ENCODE measurements at regions not wholly inside any gene's neighbourhood (a gene's known extent, or its start where the extent isn't known, plus 50 kb on each side); places are given as distances from the start of the nearest gene placed in this dataset.
A peak's percentile ranks its signal among the peaks of the same experiment; 100 is the strongest.

DNA sequence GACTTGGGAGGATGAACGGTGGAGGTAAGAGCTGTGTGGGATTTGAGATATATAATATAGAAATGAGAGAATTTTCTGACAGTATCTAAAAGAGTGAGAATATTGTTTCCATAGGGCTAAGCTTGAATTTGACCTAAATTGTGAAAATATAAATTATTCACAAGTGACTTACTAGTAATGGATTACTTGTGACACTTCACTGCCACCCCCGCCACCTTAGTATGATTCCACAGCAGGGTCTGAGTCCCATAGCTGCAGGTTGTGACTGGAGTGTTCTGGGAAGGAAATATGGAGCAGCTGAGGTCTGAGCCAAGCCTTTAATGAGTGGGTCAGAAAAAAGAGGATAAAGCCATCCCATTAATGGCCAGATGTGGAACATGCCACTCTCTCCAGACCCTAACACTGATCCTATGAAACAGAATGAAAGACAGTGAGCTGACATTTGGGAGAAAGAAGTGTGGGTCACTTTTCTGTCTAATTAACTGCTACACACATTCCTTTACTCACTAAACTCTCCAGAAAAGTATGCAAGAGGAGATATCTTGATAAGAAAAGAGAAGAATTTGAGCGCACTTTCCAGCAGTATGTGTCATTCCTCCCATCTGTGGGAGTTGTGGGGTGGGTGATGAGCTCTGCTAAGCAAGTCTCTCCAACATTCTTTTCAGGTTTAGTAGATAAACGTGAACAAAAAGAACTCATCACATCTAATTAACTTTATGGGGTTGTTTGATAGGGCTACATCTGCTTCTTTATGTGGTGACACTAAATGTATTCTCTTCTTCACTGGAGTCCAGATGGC is 1193.4 kb downstream of the SORCS3 start:
- in situ Hi-C loops (cut with HindIII; ENCODE audit: low pct_unique_long_range_greater_than_20kb, low sequenced_read_pairs), result no loop called here
- no peak for TF ChIP-seq JUND (IDR thresholded peaks at IDR 0.05; ENCODE audit: low read depth)
- no peak for DNase-seq (ENCODE audit: low read depth in 1 of 2, low spot score in 1 of 2)

DNA sequence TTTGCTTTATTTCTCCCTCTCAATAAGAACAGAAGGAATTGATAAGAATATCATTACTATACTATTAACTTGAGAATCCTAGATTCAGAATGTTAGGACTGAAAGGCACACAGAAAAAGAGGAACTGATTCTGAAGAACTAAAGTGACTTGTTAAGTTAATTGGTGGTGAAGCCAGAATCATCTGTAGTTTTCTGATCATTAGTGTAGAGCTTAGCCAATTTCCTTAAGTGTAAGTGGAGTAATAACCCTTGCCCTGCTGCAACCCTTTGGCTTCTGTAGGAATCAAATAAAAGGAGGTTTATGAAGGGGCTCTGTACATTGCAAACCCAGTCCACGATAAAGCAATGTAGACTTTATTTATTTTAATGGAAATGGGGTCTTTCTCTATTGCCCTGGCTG is 1186.0 kb downstream of the SORCS3 start:
- in situ Hi-C loops (cut with HindIII; ENCODE audit: low pct_unique_long_range_greater_than_20kb, low sequenced_read_pairs), result no loop called here
- no peak for DNase-seq (ENCODE audit: low read depth in 1 of 2, low spot score in 1 of 2)
- no peak for TF ChIP-seq JUND (IDR thresholded peaks at IDR 0.05; ENCODE audit: low read depth)

DNA sequence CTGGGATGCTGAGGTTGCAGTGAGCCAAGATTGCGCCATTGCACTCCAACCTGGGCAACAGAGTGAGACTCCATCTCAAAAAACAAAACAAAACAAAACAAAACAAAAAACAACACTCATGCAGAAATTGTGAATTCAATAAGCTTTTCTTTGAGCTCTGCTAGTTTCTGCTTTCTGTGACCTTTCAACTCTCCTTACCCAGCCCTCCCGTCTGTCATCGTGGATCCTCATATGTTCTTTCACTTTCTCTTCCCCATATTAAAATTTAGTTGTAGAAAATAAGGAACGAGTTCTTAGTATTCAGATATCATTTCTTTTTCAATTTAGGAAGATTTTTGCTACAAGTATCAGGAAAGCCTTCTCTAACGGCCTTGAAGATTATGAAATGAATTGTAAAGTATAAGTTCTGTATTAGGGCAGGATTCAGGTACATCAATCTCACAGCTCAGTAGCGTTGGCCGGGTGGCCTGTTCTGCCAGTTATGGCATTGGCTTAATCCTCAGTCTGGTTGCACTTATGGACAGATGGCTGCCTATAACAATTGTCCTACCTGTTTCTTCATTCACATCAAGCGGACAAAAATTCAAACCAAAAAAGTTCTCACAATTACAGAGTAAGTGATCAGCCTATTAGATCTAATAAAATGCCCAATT is 1167.0 kb downstream of the SORCS3 start:
- DNase-seq (ENCODE audit: low read depth in 1 of 2, low spot score in 1 of 2), result no peak
- TF ChIP-seq JUND (IDR thresholded peaks at IDR 0.05; ENCODE audit: low read depth), result no peak
- in situ Hi-C loops (cut with HindIII; ENCODE audit: low pct_unique_long_range_greater_than_20kb, low sequenced_read_pairs), result no loop called here

DNA sequence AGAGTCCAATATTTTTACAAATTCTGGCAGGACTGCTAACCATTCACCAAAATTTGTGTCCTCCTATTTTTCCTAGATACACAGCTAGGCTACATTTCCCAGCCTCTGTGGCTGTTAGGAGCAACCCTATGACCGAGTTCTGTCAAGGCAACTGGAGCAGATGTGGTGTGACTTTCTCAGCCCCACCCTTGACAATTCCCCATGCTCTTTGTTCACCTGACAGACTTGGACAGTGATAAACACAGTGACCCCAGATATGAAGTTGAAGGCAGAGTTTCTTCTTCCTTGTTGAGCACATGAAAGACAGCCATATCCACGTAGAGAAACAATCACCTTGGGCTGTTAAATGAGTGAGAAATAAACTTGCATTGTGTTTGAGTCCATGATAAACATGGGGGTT is 1162.1 kb downstream of the SORCS3 start:
- TF ChIP-seq JUND (IDR thresholded peaks at IDR 0.05; ENCODE audit: low read depth), result no peak
- in situ Hi-C loops (cut with HindIII; ENCODE audit: low pct_unique_long_range_greater_than_20kb, low sequenced_read_pairs), result no loop called here
- no peak for DNase-seq (ENCODE audit: low read depth in 1 of 2, low spot score in 1 of 2)

DNA sequence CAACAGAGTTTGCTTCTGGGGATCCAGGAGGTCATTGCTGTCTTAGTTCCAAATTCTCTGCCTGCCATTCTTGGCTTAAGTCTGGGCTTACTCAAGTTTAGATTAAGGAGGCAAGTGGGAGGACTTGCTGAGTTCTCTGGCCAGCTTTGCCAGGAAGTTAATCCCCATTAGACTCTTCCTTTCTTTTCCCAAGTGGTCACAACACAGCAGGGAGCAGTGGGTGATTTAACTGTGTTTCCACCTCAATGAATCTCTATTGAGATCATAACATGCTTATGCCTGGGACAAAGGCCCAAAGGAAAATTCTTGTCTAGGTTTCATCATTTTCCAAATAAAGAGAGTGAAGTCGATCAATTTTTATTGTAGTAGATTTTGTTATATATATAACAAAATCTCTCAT is 1159.6 kb downstream of the SORCS3 start:
- DNase-seq (ENCODE audit: low read depth in 1 of 2, low spot score in 1 of 2), result no peak
- in situ Hi-C loops (cut with HindIII; ENCODE audit: low pct_unique_long_range_greater_than_20kb, low sequenced_read_pairs), result no loop called here
- no peak for TF ChIP-seq JUND (IDR thresholded peaks at IDR 0.05; ENCODE audit: low read depth)

DNA sequence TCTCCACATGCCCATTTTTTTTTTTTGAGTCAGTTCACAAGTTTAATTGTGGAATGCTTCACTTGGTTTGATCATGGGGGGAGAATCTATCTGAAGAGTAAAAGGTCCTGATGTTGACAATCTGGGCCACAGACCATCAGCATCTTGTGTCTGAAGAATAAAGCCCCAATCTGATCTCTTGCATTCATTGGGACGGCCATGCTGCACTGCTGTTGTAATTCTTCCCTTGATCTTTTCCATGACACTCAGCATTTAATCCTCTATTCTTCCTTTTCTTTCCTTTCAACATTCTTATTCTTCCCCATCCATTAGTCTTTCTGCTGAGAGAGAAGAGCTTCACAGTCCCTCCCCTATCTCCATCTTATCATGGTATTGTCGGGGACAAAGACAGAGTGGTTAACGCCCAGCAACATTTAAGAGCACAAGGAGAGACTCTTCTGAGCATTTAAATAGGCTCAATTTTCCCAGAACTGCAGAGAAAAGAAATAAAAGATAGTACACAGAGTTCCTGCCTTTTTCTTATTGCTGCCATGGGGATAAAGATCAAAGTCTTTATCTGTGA is 1157.3 kb downstream of the SORCS3 start:
- in situ Hi-C loops (cut with HindIII; ENCODE audit: low pct_unique_long_range_greater_than_20kb, low sequenced_read_pairs), result no loop called here
- DNase-seq (ENCODE audit: low read depth in 1 of 2, low spot score in 1 of 2), result no peak
- no peak for TF ChIP-seq JUND (IDR thresholded peaks at IDR 0.05; ENCODE audit: low read depth)

DNA sequence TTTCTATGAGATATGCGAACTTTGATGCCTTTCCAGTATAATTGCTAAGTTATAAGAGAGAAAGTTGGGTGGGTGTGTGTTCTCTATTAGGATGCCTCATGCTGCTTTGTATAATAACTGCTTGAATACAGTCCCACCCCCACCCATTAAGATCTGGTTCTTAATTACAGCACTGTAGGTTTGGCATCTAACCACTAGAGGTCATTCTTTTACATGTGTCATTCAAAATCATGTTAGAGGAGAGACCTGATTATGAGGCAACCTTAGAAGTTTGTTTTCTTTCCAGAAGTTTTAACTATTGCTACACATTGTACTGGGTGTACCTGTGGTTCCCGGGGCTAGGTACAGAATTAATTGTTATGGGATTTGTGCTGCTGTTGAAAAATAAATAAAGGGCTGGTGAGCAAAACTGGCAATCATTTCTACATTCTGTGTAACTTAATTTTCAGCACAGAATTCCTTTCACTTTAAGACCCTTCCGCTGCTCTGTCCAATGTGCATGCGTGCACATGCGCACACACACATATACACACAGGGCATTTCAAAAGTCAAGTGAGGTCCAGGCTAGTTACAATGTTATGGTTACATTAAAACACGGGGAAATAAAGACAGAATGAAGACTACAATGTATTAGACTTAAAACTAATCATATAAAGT is 1156.3 kb downstream of the SORCS3 start:
- in situ Hi-C loops (cut with HindIII; ENCODE audit: low pct_unique_long_range_greater_than_20kb, low sequenced_read_pairs), result no loop called here
- TF ChIP-seq JUND (IDR thresholded peaks at IDR 0.05; ENCODE audit: low read depth), result no peak
- peak; percentile 4 to 53 for DNase-seq (ENCODE audit: low read depth in 1 of 2, low spot score in 1 of 2)

DNA sequence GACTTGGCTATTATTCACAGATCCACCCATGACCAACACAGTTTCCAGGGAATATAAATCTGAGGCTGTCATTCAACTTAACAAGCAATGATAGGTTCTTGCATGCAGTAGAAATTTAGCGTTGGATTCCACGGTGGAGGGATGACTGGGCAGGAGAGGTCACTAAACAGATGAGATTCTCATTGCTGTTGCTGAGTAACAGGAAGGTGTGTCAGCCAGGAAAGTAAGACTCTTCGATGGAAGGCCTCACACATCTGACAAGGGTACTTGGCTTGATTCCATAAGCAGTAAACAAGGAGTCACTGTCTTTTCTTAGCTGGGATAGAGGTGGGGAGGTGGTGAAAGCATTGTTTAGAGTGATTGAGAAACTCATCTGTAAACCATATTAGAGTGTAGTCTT is 1152.0 kb downstream of the SORCS3 start:
- DNase-seq (ENCODE audit: low read depth in 1 of 2, low spot score in 1 of 2), result no peak
- TF ChIP-seq JUND (IDR thresholded peaks at IDR 0.05; ENCODE audit: low read depth), result no peak
- in situ Hi-C loops (cut with HindIII; ENCODE audit: low pct_unique_long_range_greater_than_20kb, low sequenced_read_pairs), result no loop called here

DNA sequence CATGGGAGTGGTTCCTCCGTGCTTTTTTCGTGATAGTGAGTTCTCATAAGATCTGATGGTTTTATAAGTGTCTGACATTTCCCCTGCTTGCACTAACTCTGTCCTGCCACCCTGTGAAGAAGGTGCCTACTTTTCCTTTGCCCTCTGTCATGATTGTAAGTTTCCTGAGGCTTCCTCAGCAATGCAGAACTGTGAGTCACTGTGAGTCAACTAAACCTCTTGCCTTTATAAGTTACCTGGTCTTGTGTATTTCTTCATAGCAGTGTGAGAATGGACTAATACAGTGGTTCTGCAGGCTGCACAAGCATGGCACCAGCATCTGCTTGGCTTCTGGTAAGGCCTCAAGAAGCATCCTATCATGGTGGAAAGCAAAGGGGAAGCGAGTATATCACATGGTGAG is 1144.6 kb downstream of the SORCS3 start:
- in situ Hi-C loops (cut with HindIII; ENCODE audit: low pct_unique_long_range_greater_than_20kb, low sequenced_read_pairs), result no loop called here
- no peak for DNase-seq (ENCODE audit: low read depth in 1 of 2, low spot score in 1 of 2)
- TF ChIP-seq JUND (IDR thresholded peaks at IDR 0.05; ENCODE audit: low read depth), result no peak

DNA sequence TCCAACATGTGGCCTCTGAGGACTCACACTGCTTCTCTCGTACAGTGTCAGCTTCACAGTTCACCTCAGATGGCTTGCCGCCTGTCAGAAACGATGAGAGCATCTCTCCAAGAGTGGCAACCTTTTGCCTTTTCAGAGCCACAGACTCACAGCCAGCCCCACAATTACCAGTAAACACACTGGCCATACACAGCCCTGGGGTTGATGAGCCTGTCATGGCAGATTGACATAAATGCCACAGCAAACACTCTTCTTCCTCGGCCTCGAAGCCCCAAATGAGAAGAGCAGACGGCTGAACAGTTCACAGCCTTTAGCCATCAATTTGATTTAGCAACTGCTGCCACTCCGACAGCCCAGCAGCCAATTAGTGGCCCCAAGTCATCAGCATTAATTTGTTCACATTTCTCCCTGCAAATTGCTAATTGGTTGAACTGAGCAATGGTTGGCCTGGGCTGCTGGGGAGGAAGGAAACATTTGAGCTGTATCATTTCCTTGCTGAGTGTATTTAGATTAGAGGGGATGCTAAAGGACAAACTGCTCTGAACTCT is 1142.9 kb downstream of the SORCS3 start:
- no peak for DNase-seq (ENCODE audit: low read depth in 1 of 2, low spot score in 1 of 2)
- TF ChIP-seq JUND (IDR thresholded peaks at IDR 0.05; ENCODE audit: low read depth), result no peak
- in situ Hi-C loops (cut with HindIII; ENCODE audit: low pct_unique_long_range_greater_than_20kb, low sequenced_read_pairs), result no loop called here

DNA sequence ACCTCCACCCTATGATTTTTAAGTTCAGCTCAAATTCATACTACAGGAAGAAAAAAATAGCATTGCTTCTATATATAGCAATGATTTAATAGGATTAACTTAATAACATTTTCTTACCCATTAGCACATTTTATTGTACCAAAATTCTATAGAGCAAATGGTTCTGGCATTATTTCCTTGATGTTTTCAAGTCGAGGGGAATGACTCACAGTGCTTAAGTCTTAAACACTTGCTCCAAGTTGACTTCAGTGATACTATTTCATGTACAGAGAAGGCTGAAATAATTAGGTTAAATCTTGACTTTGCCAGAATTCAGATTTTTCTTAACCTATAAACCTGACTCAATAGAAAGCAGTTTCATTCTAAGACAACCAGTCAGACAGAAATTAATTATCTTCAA is 1133.8 kb downstream of the SORCS3 start:
- no peak for DNase-seq (ENCODE audit: low read depth in 1 of 2, low spot score in 1 of 2)
- in situ Hi-C loops (cut with HindIII; ENCODE audit: low pct_unique_long_range_greater_than_20kb, low sequenced_read_pairs), result no loop called here
- TF ChIP-seq JUND (IDR thresholded peaks at IDR 0.05; ENCODE audit: low read depth), result no peak

DNA sequence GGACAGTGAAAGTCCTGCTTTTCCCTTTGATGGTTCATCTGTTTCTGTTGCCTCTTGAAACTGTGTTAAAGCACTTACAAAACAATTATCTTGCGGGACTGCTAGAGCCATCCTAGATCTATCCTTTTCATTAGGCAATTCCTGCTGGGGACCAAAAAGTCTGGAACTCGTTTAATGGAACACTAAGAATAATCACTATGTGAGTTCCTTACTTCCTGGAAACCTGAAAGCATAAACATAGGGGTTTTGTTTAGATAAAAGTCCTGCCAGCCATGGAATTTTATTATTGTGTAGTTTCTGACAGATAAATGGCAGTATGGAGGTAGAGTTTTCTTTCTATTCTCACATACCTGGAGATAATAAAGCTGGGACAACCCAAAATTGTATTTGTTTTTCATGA is 1133.3 kb downstream of the SORCS3 start:
- DNase-seq (ENCODE audit: low read depth in 1 of 2, low spot score in 1 of 2), result no peak
- TF ChIP-seq JUND (IDR thresholded peaks at IDR 0.05; ENCODE audit: low read depth), result no peak
- in situ Hi-C loops (cut with HindIII; ENCODE audit: low pct_unique_long_range_greater_than_20kb, low sequenced_read_pairs), result no loop called here

Measured in T47D (cell line).